HK-2 (cell line): ENCODE measurements at regions not wholly inside any gene's neighbourhood (a gene's known extent, or its start where the extent isn't known, plus 50 kb on each side); places are given as distances from the start of the nearest gene placed in this dataset.

Source experiments
- DNase-seq: peaks from one replicate; pipeline ENCODE4 v3.0.0-alpha.2; 2018; ENCODE audit not compliant: unreplicated experiment

DNA sequence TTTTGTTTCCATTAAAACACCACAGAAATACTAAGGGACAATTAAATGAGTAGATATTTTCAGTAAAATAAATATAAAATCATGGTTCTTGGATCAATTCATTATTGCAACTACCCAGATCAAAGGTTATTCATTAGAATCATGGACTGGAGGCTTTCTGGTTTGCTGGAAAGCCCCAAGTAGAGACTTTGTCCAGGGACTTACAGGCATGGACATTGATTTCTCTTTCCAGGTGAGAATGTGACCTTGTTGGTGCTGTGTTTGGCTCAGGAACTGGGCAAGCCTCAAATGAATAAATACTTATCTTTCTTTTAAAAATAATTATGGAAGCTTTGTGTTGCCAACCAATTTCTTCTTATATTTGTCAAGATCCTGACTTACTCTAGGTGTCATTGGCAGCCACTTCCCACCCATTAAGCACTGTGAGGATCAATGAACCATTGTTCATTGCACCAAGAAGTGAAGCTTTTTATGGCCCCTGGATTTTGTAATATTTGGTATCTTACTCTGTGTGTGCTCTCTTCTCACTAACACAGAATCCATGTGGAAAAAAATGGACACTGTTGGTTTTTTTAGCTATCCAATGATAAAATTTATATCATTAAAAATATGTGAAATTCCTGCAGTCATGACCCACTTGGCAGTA lies 205.8 kb upstream of the NRXN1 start:
- no peak for DNase-seq

DNA sequence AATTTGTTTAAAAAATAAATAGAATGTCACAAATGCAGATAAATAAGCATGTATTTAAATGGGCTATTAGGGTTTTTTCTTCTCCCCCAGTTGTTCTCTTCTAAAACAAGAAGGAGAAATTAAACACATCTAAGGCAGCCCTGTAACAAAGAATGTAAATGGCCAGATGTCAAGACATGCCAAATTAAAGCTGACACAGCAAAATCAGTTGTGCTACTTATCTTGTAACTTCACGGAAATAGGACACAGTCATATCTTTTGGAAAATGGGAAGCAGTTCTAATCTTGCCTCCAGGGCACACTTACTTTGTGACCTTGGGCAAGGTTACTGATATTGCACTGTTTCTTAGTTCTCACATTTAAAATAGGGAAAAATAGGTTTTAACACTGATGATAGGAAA lies 200.1 kb upstream of the NRXN1 start:
- no peak for DNase-seq

DNA sequence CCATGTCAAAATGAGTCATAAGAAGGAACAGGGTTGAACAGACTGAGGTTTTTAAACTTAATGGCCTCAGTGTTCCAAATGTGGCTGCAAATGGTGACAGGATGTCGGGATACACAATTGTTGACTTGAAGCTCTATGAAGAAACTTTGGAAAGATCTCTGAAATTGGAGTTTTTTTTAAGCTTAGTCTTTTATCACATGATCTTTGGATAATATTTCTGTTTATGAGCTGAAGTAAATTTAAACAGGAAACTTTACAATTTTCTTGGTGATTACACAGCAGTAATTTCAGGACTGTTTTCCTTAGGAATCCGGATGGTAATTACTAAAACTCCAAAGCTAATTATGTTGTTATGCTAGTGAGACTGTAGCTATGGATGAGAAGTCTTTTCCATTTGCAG lies 199.1 kb upstream of the NRXN1 start:
- DNase-seq = no peak

DNA sequence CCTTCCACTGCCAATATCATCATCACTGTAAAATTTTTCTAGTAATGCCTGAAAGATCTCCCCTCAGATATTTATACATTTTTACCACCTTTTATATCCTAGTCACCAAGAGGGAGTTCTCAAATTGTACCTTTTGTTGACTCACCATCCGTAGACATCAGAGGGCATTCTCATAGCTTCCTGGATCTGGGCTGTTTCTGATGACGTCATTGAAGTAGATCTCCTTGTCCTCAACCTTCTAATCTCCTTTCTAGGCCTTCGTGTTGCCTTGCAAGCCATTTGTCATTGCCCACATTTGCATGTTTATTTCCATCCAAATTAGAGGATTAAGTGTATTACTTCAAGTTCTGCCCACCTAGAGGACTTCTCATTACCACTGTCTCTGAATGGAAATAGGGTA lies 193.4 kb upstream of the NRXN1 start:
- DNase-seq = no peak

DNA sequence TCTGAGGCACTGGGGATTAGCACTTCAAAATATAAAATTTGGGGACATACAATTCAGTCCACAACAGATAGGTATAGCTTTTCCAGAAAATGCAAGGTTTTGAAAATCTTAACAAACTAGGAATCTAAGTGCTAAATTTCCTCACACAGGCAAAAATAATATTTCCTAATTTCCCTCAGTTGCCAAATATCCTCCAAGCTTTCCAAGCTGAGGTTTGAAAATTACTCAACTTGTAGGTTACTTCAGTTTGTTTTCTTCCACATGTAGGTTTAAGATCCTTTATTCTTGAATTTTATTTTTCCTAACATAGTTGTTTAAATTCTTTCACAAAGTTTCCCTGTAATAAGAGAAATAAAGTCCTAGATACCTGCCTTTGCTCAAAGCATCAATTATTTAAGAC lies 192.9 kb upstream of the NRXN1 start:
- no peak for DNase-seq

DNA sequence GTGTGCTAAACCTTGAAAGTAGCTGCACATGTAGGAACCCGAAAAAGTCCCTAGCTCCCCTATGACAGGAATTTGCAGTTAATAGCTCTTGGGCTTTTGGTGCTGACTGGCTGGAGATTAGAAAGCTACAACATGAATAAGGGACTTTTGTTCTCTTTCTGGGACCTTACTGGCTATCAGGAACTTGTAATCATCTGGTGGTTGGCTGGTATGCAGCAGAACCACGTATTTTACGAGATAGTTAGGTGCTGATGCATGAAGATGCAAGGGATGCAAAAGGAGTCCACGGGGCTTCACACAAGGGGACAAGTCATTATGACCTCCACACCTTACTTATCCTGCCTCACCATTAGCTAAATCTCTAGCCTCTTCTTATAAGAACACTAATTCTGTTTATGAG lies 190.2 kb upstream of the NRXN1 start:
- no peak for DNase-seq

DNA sequence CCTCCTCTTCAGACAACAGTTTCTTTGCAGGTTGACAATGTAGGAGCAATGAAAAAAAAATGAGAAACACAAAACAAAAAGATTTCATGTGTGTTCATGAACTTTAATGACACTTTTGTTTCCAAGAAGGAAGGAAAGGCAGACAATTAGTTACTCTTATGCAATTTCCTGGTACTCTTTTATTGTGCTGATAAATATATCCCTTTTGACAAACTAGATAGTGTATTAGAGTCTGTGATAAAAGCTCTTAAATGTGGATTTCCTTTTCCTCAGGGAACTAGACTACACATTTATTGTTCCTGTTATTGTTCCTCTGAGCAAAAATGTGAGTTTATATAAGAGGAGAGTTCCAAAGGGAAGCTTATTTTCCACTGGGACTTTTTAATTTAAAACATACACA lies 188.7 kb upstream of the NRXN1 start:
- no peak for DNase-seq

DNA sequence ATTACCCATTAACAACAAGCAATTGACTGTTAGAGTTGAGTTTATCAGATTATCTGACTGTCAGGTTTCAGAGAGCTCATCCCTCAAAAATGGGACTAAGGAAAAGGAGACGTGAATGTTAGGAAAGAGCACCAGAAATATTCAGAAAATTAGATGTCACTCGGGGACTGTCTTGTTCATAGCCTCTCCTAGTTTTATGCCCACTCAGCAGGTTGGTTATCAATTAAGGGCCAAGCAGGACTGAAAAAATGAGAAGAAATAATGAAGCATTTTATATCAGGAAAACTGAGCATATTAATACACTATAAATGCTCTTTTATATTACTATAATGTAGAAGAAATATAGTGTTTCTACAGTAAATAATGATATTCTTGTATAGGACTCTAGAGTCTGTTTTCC lies 188.1 kb upstream of the NRXN1 start:
- DNase-seq = no peak

DNA sequence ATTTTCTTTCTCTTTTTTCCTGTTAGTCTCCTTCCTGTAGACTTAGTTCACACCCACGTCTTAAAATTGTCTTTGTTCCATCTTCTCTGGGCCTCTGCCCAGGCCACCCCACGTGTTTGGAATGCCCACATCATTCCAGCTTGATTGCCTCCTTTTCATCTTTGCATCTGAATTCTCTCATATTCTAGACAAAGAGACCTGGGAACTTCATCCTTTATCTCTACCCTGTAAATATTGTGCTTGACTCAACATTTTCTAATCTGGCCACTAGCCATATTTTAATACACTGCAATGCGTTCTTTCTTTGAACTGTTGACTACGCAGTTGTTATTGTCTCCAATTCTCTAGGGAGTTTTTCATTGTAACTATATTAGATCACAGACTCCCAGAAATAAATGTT lies 187.5 kb upstream of the NRXN1 start:
- no peak for DNase-seq

DNA sequence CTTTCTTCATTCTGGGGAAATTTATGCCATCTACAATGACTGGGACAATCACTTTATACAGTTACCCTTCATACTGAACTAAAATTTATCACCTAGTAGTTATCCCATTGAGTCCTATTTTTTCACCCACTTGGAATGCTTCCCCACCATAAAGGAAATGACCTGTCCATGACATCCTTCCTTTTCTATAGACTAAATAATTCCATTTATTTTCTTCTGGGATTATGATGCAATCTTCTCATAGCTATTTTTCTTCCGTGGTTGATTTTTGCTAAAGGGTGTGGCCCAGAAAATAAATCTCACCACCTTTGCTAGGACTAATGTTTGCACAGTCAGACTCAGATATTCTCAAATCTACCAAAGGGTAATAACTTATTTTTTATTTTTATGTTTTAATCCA lies 186.1 kb upstream of the NRXN1 start:
- no peak for DNase-seq

DNA sequence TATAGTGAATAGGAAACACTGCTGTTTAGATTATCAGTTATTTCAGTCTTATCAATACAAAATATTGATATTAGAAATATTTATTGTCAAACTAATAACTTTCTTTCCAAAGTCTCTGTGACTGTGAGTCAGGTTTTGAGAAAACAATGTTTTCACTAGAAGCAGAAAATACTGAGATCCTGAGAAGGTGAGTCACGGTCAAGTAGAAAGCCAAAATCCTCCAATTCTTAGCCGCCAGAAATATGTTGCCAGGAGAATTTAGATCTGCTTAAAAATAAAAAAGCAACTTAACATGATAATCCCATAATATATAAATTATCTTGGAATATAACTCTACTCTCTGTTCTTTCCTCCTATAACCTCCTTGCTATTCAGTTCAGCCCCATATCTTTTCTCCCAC lies 181.9 kb upstream of the NRXN1 start:
- DNase-seq = no peak

DNA sequence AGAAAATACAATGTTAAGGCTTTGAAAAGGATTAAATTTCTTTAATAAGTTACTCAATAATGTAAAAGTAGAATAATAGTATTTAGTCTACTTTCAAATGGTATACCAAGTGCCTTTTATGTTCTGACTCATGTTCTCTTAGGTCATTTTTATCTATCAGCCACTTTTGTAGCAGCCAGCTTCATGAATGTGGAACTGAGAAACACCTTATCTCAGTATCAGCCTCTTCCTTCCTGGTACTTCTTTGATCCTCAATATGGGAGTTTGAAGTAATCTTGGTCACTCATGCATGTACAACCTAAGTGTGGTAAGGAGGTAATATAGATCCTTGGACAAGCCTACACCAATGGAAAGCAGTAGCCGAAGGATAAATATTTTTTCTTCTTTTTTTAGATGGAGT lies 180.4 kb upstream of the NRXN1 start:
- no peak for DNase-seq

DNA sequence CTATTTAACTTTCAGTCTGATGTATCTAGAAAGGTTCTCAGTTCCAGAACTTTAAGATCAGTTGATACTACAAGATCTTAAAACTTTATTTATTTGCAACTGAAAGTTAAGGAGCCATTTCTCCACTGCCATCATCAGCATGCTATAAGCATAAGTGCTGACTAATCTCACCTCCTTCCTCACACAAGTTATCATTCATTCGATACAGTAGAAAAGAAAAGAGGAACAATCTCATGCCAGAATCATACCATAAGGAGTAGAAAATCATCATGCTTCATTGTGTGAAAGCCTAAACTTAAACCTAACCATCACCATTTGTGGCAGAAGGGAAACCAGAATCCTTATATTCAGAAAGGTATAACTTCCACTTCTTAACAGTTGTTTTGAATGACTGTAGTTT lies 176.6 kb upstream of the NRXN1 start:
- no peak for DNase-seq

DNA sequence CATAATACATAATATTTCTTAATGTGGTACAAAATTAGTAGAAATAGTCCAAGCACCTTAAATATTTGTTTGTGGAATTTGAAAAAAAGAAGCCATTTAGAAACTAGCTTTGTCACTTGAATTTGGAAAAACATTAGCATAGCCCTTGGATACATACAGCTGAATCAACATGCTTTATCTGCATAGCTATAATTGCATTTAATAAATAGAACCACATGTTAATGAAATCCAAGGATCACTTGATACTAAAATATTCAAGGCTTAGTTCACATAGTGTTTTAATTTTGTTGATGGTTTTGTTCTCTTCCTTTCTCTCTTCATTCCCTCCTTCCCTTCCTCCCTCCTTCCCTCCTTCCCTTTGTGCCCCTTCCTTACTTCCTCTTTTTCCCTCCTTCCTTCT lies 169.4 kb upstream of the NRXN1 start:
- no peak for DNase-seq

DNA sequence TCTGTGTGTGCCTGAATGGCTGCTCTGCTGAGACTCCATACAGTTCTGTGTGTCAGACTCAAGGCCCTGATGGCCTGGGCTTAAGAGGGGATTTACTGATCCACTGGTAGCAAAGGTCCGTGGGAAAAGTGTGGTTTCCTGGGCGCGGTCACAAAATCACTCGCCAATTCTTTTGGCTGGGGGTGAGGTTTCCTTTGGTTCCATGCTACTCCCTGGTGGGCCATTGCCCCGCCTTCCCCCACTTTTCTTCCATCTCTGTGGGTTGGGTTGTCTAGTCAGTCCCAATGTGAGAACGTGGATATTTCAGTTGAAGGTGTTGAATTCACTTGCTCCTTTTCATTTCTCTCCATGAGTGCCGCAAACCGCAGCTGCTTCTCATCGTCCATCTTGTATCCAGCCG lies 162.7 kb upstream of the NRXN1 start:
- DNase-seq = no peak

DNA sequence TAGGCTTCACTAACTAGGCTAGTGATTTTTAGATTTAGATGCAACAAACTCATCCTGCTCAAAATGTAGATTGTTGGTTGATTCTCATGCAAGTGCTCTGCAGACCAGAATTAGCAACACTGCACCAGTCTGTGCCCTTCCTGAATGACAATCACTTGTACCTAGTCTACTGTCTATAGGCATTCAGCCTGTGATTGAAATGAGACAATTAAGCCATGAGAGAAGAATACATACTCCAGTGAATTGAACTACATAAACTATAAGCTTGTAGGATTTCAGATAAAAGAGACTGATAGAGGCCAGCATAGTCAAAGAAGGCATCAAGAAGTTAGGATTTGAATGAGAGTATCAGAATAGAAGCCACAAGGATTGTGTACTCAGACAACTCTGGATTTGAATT lies 138.3 kb upstream of the NRXN1 start:
- DNase-seq = no peak

DNA sequence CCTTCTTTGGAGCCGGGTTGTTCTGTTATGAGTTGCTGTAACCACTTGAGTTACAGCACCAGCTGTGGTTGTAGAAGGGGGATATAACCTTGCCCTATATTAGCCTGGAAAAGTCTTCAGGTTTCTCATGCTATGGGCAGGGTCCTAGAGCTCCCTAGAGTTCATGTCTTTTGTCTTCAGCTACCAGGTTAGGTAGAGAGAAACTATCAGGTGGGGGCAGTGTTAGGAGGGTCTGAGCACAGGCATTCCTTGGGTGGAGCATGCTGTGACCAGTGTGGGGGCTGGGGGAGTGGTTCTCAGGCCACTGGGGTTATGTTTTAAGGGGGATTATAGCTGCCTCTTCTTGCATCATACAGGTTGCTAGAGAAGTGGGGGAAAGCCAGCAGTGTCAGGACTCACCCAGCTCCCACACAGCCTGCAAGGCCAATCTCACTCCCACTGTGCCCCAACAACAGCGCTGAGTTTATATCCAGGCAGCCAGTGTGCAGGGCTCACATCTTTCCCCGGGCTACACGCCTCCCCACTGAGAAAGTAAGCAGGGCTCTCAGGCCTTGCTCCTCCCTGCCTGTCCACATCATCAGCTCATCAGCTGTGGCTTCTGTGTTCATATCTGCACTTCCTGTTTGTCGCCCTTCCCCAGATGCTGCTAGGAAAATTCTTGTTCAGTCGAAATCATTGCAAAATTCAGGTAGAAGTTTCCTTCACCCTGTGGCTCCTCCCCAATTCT lies 133.8 kb upstream of the NRXN1 start:
- no peak for DNase-seq

DNA sequence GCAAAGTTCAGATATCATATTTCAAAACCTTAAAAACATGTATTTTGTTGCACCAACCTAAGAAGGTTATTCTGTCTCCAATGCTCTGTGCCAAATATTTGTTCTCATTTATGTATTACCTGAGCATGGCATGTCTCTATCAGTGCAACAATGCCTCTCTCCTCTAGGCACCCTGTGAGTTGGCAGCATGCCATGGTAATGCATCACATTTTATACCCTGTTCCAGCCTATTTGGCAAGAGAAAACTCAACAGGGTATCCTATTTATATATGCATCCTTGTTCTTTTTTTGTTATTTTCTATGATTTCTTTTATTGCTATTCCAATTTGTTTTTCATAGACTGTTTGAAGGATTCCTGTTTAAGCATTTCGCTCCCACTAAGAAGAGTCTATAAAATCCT lies 126.3 kb upstream of the NRXN1 start:
- no peak for DNase-seq

DNA sequence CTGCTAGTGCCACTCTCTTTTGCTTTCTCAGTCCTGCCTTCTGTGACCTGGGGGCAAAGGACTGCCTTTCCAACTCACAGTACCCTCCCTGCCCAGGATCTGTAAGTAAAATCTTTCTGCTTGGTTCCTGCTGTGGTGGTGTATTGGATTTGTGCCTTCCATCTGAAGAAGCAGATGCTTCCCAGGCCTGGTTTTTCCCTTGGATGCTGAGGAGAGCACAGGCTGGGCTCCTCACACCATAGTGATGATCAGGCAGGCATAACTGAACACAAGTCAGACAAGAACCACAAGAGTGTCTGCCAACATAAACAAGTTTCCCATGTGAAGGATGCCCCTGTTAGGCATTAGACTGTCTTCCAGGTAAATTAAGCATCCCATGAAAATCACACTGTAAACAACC lies 121.3 kb upstream of the NRXN1 start:
- no peak for DNase-seq

DNA sequence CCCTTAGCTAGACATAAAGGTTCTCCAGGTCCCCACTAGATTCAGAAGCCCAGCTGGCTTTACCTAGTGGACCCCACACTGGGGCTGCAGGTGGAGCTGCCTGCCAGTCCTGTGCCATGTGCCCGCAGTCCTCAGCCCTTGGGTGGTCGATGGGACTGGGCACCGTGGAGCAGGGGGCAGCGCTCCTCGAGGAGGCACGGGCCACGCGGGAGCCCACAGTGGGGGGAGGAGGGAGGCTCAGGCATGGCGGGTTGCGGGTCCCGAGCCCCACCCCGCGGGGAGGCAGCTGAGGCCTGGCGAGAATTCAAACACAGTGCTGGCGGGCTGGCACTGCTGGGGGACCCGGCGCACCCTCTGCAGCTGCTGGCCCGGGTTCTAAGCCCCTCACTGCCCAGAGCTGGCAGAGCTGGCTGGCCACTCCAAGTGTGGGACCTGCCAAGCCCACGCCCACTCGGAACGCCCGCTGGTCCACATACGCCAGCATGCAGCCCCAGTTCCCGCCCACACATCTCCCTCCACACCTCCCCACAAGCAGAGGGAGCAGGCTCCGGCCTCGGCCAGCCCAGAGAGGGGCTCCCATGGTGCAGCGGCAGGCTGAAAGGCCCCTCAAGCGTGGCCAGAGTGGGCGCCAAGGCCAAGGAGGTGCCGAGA lies 119.7 kb upstream of the NRXN1 start:
- DNase-seq = no peak

DNA sequence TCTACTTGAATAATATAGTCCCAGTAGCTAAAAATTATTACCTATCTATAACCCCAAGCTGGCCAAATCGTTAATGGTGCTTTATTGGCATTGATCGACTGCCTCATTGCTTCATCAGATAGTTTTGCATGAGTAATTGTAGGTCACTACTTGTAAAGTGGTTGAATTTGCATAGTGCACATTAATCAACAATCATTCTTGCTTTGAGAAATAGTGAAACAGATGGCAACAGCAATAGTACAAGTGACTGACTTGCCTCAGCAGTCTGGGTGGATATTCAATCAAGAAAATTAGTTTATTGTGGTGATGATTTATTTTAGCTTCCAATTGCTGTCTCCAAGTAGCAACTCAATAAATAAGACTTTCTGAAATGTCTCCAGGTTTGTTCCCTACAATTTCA lies 117.8 kb upstream of the NRXN1 start:
- no peak for DNase-seq

DNA sequence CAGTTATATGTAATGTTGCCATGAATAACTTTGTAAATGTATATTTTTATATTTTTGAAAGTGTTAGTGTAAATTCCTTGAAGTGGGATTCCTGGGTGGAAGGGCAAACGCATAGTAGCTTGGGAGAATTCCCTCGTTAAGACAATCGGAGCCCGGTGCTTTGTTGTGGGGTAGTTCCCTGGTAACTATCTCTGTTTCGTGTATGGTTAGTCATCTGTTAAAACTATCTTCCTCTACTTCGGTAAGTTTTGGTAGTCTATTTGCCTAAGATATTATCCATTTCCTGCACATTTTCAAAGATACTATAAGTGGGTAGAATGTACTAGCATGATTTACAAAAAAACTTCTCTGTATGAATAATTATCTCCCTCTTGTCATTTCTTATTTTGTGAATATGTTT lies 113.8 kb upstream of the NRXN1 start:
- no peak for DNase-seq

DNA sequence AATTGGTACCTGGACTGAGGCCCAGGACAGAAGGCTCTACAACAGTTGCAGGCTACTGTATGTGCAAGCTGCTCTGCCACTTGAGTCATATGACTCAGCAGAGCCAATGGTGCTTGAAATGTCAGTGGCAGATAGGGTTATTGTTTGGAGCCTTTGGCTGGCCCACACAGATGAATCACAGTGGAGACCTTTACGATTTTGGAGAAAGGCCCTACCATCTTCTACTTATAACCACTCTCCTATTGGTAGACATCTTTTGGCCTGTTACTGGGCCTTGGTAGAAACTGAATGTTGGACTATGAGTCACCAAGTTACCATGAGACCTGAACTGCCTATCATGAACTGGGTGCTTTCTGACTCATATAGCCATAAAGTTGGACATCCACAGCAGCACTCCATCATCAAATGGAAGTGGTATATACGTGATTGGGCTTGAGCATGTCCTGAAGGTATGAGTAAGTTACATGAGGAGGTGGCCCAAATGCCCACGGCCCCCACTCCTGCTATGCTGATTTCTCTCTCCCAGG lies 88.9 kb upstream of the NRXN1 start:
- peak; percentile 8 for DNase-seq
